ACHN (cell line): ENCODE measurements at regions not wholly inside any gene's neighbourhood (a gene's known extent, or its start where the extent isn't known, plus 50 kb on each side); places are given as distances from the start of the nearest gene placed in this dataset.
A peak's percentile ranks its signal among the peaks of the same experiment; 100 is the strongest.

Source experiments
- DNase-seq: peaks from one replicate; pipeline ENCODE4 v3.0.0-alpha.2; 2015
- in situ Hi-C: cut with HindIII; loops from 2 replicates; pipeline ENCODE4 v1.10.0; 2017; ENCODE audit warnings: low sequenced_read_pairs, low pct_ligation_motif_present, low pct_unique_long_range_greater_than_20kb

- no peak for DNase-seq
Measured at GRCh38 chr13:59495299-59495698, 668.4 kb downstream of the DIAPH3 start.

GRCh38 chr13:59495936-59496512 lies 667.7 kb downstream of the DIAPH3 start:
- in situ Hi-C loops = no loop called here
- no peak for DNase-seq

More at GRCh38 chr13:59495299-59495698, 668.4 kb downstream of the DIAPH3 start:
- in situ Hi-C loops = no loop called here

GRCh38 chr13:59497621-59498247 lies 666.0 kb downstream of the DIAPH3 start:
- DNase-seq = no peak
- in situ Hi-C loops = no loop called here

GRCh38 chr13:59501004-59501403 lies 662.7 kb downstream of the DIAPH3 start:
- no peak for DNase-seq
- in situ Hi-C loops = no loop called here

- DNase-seq = no peak
- in situ Hi-C loops = no loop called here
Measured at GRCh38 chr13:59504407-59504806, 659.3 kb downstream of the DIAPH3 start.

- DNase-seq = no peak
- in situ Hi-C loops = no loop called here
Measured at GRCh38 chr13:59510386-59510785, 653.3 kb downstream of the DIAPH3 start.

- DNase-seq = no peak
Measured at GRCh38 chr13:59513686-59514085, 650.0 kb downstream of the DIAPH3 start.

GRCh38 chr13:59514316-59514715 lies 649.4 kb downstream of the DIAPH3 start:
- in situ Hi-C loops = no loop called here
- DNase-seq = no peak

More at GRCh38 chr13:59513686-59514085, 650.0 kb downstream of the DIAPH3 start:
- in situ Hi-C loops = no loop called here

- in situ Hi-C loops = no loop called here
Measured at GRCh38 chr13:59519819-59520218, 643.9 kb downstream of the DIAPH3 start.

GRCh38 chr13:59521549-59521948 lies 642.2 kb downstream of the DIAPH3 start:
- in situ Hi-C loops = no loop called here
- no peak for DNase-seq

More at GRCh38 chr13:59519819-59520218, 643.9 kb downstream of the DIAPH3 start:
- no peak for DNase-seq

GRCh38 chr13:59522652-59523051 lies 641.1 kb downstream of the DIAPH3 start:
- no peak for DNase-seq

GRCh38 chr13:59527500-59527899 lies 636.2 kb downstream of the DIAPH3 start:
- DNase-seq = no peak
- in situ Hi-C loops = no loop called here

More at GRCh38 chr13:59522652-59523051, 641.1 kb downstream of the DIAPH3 start:
- in situ Hi-C loops = no loop called here

GRCh38 chr13:59531571-59532091 lies 632.1 kb downstream of the DIAPH3 start:
- DNase-seq = peak; percentile 1
- in situ Hi-C loops = no loop called here

GRCh38 chr13:59532405-59532804 lies 631.3 kb downstream of the DIAPH3 start:
- peak; percentile 2 for DNase-seq
- in situ Hi-C loops = no loop called here

- in situ Hi-C loops = no loop called here
- DNase-seq = peak; percentile 19
Measured at GRCh38 chr13:59533561-59534555, 629.9 kb downstream of the DIAPH3 start.

- no peak for DNase-seq
- in situ Hi-C loops = no loop called here
Measured at GRCh38 chr13:59534806-59535205, 628.9 kb downstream of the DIAPH3 start.

GRCh38 chr13:59537500-59537899 lies 626.2 kb downstream of the DIAPH3 start:
- DNase-seq = no peak
- in situ Hi-C loops = no loop called here

GRCh38 chr13:59538512-59538911 lies 625.2 kb downstream of the DIAPH3 start:
- in situ Hi-C loops = no loop called here
- no peak for DNase-seq

- in situ Hi-C loops = no loop called here
- DNase-seq = no peak
Measured at GRCh38 chr13:59542303-59542702, 621.4 kb downstream of the DIAPH3 start.
